ENCODE measurements at regions not wholly inside any gene's neighbourhood (a gene's known extent, or its start where the extent isn't known, plus 50 kb on each side); places are given as distances from the start of the nearest gene placed in this dataset.

- TF ChIP-seq EZH2 (IDR thresholded peaks at IDR 0.05) (no peak), POLR2AphosphoS5 (IDR thresholded peaks at IDR 0.05; ENCODE audit: borderline replicate concordance, low read depth, low read length) (no peak)
Observed at GRCh38 chr13:85659493-85659892, 139.7 kb downstream of the SLITRK6 start.
